Right atrium auricular region (tissue), 2 donors: ENCODE measurements at regions not wholly inside any gene's neighbourhood (a gene's known extent, or its start where the extent isn't known, plus 50 kb on each side); places are given as distances from the start of the nearest gene placed in this dataset.

Source experiments
- DNase-seq: peaks from one replicate; pipeline ENCODE4 v3.0.0-alpha.2; 2019; ENCODE audit warnings: low spot score
- H3K27ac ChIP-seq, 2 donors: fragments of 200-600 bp; sonication (generic); 1 replicate in 1 of 2; 2 replicates in 1 of 2; pipeline ENCODE4 v1.5.1; 2016 to 2019
- H3K27me3 ChIP-seq, 2 donors: fragments of 200-600 bp; sonication (generic); one replicate each; pipeline versions ENCODE4 v1.5.1 to v1.6.0; 2017 to 2019
- H3K36me3 ChIP-seq: fragments of 200-600 bp; sonication (generic); one replicate; pipeline ENCODE4 v1.5.1; 2016
- H3K4me1 ChIP-seq, 2 donors: fragments of 200-600 bp; sonication (generic); one replicate each; pipeline versions ENCODE4 v1.5.1 to v1.6.0; 2017 to 2019
- H3K4me3 ChIP-seq, 2 donors: fragments of 200-600 bp; sonication (generic); 1 replicate in 1 of 2; 2 replicates in 1 of 2; pipeline ENCODE4 v1.5.1; 2017 to 2019; ENCODE audit warnings: mild to moderate bottlenecking in 1 of 2, moderate library complexity in 1 of 2
- H3K9me3 ChIP-seq, 2 donors: fragments of 200-600 bp; sonication (generic); one replicate each; pipeline ENCODE4 v1.5.1; 2019
- CTCF ChIP-seq, 2 donors: fragments of 200-600 bp; sonication (generic); IDR thresholded peaks; one replicate each; pipeline ENCODE4 v1.5.1; 2019; ENCODE audit warnings: antibody characterized with exemption in 2 of 2

DNA sequence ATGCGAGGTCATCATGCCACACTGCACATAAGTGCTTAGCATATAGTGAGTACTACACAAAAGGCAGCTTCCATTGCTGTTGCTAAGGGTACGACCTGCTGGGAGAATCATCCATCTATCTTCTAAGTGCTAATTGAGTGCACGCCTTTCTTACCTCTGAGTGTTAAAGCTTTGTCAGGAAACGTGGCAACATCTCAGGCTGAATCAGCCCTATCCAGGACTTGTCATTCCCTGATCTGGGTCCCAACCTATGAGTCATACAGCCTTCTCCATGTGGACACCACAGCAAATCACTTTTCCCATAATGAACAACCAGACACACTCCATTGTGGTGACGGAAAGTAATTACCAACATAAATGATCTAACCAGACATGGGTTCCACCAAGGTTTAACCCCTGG is 201.1 kb upstream of the MAF start:
- H3K4me3 ChIP-seq = no peak overlapping the region
- H3K9me3 ChIP-seq = no peaks in the 10 kb centered on the region
- H3K27ac ChIP-seq = no peak overlapping the region
- H3K4me1 ChIP-seq = no peaks in the 10 kb centered on the region
- TF ChIP-seq CTCF (IDR thresholded peaks at IDR 0.05) = no peak
- H3K36me3 ChIP-seq = no peaks in the 10 kb centered on the region
- DNase-seq = no peak
- no peaks in the 10 kb centered on the region for H3K27me3 ChIP-seq

DNA sequence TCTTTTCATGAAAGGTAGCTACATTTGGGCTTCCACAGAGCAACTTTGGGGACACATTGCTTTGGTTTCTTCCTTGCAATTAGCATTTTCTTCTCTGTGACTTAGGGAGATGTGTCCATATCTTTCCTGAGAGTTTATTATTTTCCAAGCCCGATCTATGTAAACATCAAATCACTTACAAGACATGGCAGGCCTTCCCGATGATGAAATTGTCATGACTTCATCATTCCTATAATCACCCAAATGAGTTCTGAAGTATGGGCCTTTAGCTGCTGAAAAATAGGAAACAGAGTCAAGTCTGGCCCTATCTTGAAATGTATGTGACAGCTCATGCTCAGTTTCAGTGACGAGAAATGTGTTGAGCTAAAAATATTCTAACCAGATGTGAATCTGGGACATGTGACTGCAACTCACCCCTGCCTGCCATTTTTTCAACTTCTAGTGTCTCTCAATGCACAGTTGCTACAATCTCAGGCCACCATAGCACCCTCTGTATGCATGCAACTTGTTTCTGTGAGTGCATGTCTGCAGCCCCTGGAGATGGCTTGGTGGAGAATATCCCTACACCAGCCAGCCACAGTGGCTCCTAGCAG is 199.6 kb upstream of the MAF start:
- Histone ChIP-seq H3K4me3 (no peak overlapping the region), H3K4me1 (no peaks in the 10 kb centered on the region), H3K36me3 (no peaks in the 10 kb centered on the region), H3K27me3 (no peaks in the 10 kb centered on the region), H3K27ac (no peak overlapping the region), H3K9me3 (no peaks in the 10 kb centered on the region)
- TF ChIP-seq CTCF (IDR thresholded peaks at IDR 0.05) = no peak
- DNase-seq = no peak

DNA sequence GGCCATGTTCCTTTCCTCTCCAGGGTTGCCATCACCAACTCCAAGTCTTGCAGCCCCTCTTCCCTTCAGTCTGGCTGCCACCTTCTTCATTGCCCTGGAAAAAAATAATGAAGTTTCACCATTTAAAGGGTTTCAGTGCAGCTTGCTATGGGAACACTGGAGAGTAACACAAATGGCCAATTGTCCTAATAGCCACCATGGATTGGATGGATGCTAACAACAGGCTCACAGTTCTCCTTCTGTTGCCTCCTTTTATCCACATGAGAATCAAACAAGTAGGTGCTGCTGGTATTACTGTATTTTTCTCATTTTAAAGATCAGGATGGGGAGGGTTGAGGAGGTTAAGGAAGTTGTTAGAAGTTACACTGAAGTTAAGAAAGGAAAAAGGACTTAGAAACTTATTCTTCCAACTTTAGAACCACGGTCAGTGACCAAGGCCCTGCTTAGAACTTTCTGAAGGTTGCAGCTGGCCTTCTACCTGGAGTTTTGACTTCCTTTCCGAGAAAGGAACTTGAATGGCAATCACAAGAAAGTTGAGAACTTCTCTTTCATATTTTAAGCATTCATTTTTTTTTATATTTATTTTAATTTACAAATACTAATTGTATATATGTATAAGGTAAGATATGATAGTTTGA is 198.0 kb upstream of the MAF start:
- no peak overlapping the region for H3K27ac ChIP-seq
- no peak for TF ChIP-seq CTCF (IDR thresholded peaks at IDR 0.05)
- DNase-seq = no peak
- no peak overlapping the region for H3K4me3 ChIP-seq
- H3K36me3 ChIP-seq = no peaks in the 10 kb centered on the region
- H3K9me3 ChIP-seq = no peaks in the 10 kb centered on the region
- no peaks in the 10 kb centered on the region for H3K27me3 ChIP-seq
- H3K4me1 ChIP-seq = no peaks in the 10 kb centered on the region

DNA sequence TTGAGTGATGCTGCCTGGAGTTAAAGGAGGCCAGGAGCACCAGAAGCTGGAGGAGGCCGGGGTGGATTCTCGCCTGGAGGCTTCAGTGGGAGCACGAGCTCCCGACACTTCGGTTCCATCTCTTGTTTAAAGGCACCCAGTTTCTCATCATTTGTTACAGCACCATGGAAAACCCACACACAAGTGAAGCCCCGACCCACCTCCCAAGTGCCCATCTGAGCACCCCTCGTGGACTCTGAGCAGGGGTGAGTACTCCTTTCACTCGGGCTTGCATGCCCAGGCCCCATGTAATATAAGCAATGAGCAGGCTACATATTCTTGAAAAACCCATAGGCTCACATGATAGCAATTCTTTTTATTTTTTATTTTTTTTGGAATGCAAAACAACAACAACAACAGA is 196.9 kb upstream of the MAF start:
- DNase-seq = no peak
- no peaks in the 10 kb centered on the region for H3K4me1 ChIP-seq
- TF ChIP-seq CTCF (IDR thresholded peaks at IDR 0.05) = no peak
- no peaks in the 10 kb centered on the region for H3K27me3 ChIP-seq
- H3K36me3 ChIP-seq = no peaks in the 10 kb centered on the region
- no peak overlapping the region for H3K4me3 ChIP-seq
- no peaks in the 10 kb centered on the region for H3K9me3 ChIP-seq
- no peak overlapping the region for H3K27ac ChIP-seq

GRCh38 chr16:79795556-79795955 is 195.0 kb upstream of the MAF start:
- DNase-seq = no peak
- Histone ChIP-seq H3K27me3 (no peaks in the 10 kb centered on the region), H3K9me3 (no peaks in the 10 kb centered on the region), H3K27ac (no peak overlapping the region), H3K36me3 (no peaks in the 10 kb centered on the region), H3K4me3 (no peak overlapping the region), H3K4me1 (no peaks in the 10 kb centered on the region)
- no peak for TF ChIP-seq CTCF (IDR thresholded peaks at IDR 0.05)

GRCh38 chr16:79794941-79795340 is 194.4 kb upstream of the MAF start:
- DNase-seq = no peak
- H3K27me3 ChIP-seq = no peaks in the 10 kb centered on the region
- no peak overlapping the region for H3K4me3 ChIP-seq
- H3K9me3 ChIP-seq = no peaks in the 10 kb centered on the region
- TF ChIP-seq CTCF (IDR thresholded peaks at IDR 0.05) = no peak
- H3K4me1 ChIP-seq = no peaks in the 10 kb centered on the region
- no peaks in the 10 kb centered on the region for H3K36me3 ChIP-seq
- H3K27ac ChIP-seq = no peak overlapping the region
